ENCODE measurements at regions not wholly inside any gene's neighbourhood (a gene's known extent, or its start where the extent isn't known, plus 50 kb on each side); places are given as distances from the start of the nearest gene placed in this dataset.

DNA sequence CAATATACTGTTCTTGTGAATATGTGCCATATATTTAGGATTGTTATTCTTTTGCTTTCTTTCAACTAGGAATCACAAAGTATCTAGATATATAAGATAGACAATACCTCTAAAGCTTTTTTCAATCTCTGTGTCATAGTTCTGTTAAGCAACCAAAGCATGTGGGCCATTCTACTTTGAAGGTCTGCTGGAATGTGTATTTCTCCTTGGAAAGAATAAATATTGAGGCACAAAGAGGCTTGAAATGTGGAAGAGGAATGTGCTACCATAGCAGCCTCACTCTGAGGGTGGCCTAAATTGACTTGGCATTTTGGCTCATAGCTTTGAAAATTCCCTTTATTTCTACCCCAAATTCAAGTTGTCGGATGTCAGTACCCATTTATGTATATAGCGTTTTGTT, 488.5 kb upstream of the MAN1A1 start:
- TF ChIP-seq, protein P1, sequence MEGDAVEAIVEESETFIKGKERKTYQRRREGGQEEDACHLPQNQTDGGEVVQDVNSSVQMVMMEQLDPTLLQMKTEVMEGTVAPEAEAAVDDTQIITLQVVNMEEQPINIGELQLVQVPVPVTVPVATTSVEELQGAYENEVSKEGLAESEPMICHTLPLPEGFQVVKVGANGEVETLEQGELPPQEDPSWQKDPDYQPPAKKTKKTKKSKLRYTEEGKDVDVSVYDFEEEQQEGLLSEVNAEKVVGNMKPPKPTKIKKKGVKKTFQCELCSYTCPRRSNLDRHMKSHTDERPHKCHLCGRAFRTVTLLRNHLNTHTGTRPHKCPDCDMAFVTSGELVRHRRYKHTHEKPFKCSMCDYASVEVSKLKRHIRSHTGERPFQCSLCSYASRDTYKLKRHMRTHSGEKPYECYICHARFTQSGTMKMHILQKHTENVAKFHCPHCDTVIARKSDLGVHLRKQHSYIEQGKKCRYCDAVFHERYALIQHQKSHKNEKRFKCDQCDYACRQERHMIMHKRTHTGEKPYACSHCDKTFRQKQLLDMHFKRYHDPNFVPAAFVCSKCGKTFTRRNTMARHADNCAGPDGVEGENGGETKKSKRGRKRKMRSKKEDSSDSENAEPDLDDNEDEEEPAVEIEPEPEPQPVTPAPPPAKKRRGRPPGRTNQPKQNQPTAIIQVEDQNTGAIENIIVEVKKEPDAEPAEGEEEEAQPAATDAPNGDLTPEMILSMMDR (IDR thresholded peaks at IDR 0.05; ENCODE audit: insufficient read depth, low read length) = no peak
- TF ChIP-seq, protein P2, sequence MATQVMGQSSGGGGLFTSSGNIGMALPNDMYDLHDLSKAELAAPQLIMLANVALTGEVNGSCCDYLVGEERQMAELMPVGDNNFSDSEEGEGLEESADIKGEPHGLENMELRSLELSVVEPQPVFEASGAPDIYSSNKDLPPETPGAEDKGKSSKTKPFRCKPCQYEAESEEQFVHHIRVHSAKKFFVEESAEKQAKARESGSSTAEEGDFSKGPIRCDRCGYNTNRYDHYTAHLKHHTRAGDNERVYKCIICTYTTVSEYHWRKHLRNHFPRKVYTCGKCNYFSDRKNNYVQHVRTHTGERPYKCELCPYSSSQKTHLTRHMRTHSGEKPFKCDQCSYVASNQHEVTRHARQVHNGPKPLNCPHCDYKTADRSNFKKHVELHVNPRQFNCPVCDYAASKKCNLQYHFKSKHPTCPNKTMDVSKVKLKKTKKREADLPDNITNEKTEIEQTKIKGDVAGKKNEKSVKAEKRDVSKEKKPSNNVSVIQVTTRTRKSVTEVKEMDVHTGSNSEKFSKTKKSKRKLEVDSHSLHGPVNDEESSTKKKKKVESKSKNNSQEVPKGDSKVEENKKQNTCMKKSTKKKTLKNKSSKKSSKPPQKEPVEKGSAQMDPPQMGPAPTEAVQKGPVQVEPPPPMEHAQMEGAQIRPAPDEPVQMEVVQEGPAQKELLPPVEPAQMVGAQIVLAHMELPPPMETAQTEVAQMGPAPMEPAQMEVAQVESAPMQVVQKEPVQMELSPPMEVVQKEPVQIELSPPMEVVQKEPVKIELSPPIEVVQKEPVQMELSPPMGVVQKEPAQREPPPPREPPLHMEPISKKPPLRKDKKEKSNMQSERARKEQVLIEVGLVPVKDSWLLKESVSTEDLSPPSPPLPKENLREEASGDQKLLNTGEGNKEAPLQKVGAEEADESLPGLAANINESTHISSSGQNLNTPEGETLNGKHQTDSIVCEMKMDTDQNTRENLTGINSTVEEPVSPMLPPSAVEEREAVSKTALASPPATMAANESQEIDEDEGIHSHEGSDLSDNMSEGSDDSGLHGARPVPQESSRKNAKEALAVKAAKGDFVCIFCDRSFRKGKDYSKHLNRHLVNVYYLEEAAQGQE (IDR thresholded peaks at IDR 0.05; ENCODE audit: insufficient replicate concordance, low read depth) = no peak
- TF ChIP-seq POLR2AphosphoS5 (IDR thresholded peaks at IDR 0.05; ENCODE audit: low read depth) (no peak), SPI1 (IDR thresholded peaks at IDR 0.05; ENCODE audit: borderline replicate concordance, low read depth) (no peak)

Data from HL-60 (cell line).